ENCODE measurements at regions not wholly inside any gene's neighbourhood (a gene's known extent, or its start where the extent isn't known, plus 50 kb on each side); places are given as distances from the start of the nearest gene placed in this dataset.

- TF ChIP-seq EP300 (conservative IDR thresholded peaks at IDR 0.05; ENCODE audit: poor library complexity, severe bottlenecking): no peak
- TF ChIP-seq EZH2 (IDR thresholded peaks at IDR 0.05; ENCODE audit: borderline replicate concordance, insufficient read depth, low read length, poor library complexity, severe bottlenecking): no peak
- no peak for TF ChIP-seq CTCF (IDR thresholded peaks at IDR 0.05; ENCODE audit: poor library complexity, severe bottlenecking)
- TF ChIP-seq RAD21 (conservative IDR thresholded peaks at IDR 0.05): no peak
- TF ChIP-seq POLR2AphosphoS5 (IDR thresholded peaks at IDR 0.05): no peak
- no peak for TF ChIP-seq MXI1 (conservative IDR thresholded peaks at IDR 0.05; ENCODE audit: poor library complexity, severe bottlenecking)
- no peak for TF ChIP-seq TAF1 (IDR thresholded peaks at IDR 0.05; ENCODE audit: low read depth)
- TF ChIP-seq, protein P1, sequence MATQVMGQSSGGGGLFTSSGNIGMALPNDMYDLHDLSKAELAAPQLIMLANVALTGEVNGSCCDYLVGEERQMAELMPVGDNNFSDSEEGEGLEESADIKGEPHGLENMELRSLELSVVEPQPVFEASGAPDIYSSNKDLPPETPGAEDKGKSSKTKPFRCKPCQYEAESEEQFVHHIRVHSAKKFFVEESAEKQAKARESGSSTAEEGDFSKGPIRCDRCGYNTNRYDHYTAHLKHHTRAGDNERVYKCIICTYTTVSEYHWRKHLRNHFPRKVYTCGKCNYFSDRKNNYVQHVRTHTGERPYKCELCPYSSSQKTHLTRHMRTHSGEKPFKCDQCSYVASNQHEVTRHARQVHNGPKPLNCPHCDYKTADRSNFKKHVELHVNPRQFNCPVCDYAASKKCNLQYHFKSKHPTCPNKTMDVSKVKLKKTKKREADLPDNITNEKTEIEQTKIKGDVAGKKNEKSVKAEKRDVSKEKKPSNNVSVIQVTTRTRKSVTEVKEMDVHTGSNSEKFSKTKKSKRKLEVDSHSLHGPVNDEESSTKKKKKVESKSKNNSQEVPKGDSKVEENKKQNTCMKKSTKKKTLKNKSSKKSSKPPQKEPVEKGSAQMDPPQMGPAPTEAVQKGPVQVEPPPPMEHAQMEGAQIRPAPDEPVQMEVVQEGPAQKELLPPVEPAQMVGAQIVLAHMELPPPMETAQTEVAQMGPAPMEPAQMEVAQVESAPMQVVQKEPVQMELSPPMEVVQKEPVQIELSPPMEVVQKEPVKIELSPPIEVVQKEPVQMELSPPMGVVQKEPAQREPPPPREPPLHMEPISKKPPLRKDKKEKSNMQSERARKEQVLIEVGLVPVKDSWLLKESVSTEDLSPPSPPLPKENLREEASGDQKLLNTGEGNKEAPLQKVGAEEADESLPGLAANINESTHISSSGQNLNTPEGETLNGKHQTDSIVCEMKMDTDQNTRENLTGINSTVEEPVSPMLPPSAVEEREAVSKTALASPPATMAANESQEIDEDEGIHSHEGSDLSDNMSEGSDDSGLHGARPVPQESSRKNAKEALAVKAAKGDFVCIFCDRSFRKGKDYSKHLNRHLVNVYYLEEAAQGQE (IDR thresholded peaks at IDR 0.05; ENCODE audit: borderline replicate concordance): no peak
Observed at GRCh38 chr2:6219906-6220305, 527.7 kb downstream of the SOX11 start.

Measured in neural cell (in vitro differentiated cells).